IPS-20b (cell line): ENCODE measurements at regions not wholly inside any gene's neighbourhood (a gene's known extent, or its start where the extent isn't known, plus 50 kb on each side); places are given as distances from the start of the nearest gene placed in this dataset.
"Not testable (repeated sequence)": the region's sequence is repeated elsewhere in the genome, so short reads cannot be mapped to it uniquely, and the experiment has no call there.

Experiments used
- H3K27ac ChIP-seq: one replicate; pipeline ENCODE4 v1.5.1; 2013; ENCODE audit warnings: low read length
- H3K27me3 ChIP-seq: 2 replicates; pipeline ENCODE4 v1.6.1; 2013; ENCODE audit warnings: mild to moderate bottlenecking, low read length, inconsistent platforms; ENCODE audit not compliant: insufficient read depth
- H3K36me3 ChIP-seq: 2 replicates; pipeline ENCODE4 v1.6.1; 2013; ENCODE audit warnings: low read depth, mild to moderate bottlenecking, inconsistent platforms, low read length, moderate library complexity; ENCODE audit not compliant: insufficient read depth
- H3K4me1 ChIP-seq: 2 replicates; pipeline ENCODE4 v1.6.1; 2013; ENCODE audit warnings: mild to moderate bottlenecking, control low read depth, inconsistent platforms, low read length, moderate library complexity; ENCODE audit not compliant: insufficient read depth
- H3K4me3 ChIP-seq: 2 replicates; pipeline ENCODE4 v1.5.1; 2013; ENCODE audit warnings: mild to moderate bottlenecking, low read length, inconsistent platforms
- H3K9ac ChIP-seq: 2 replicates; pipeline ENCODE4 v1.6.1; 2013; ENCODE audit warnings: low read depth, mild to moderate bottlenecking, inconsistent platforms, low read length, moderate library complexity
- H3K9me3 ChIP-seq: 2 replicates; pipeline ENCODE4 v1.6.1; 2013; ENCODE audit warnings: mild to moderate bottlenecking, low read depth, low read length, inconsistent platforms; ENCODE audit not compliant: insufficient read depth

- Histone ChIP-seq H3K27me3 (no peaks in the 10 kb centered on the region), H3K9me3 (no peaks in the 10 kb centered on the region), H3K27ac (no peak overlapping the region), H3K4me1 (peaks cover 11% of the 10 kb centered on the region; the same call in 1 of the 2 replicates), H3K9ac (no peak overlapping the region), H3K4me3 (no peak overlapping the region), H3K36me3 (no peaks in the 10 kb centered on the region)
These were observed 164.7 kb upstream of the MEIS1 start for GRCh38 chr2:66270247-66270646.

GRCh38 chr2:66269166-66269565 lies 165.8 kb upstream of the MEIS1 start:
- Histone ChIP-seq H3K9me3 (no peaks in the 10 kb centered on the region), H3K9ac (no peak overlapping the region), H3K4me3 (no peak overlapping the region), H3K27me3 (no peaks in the 10 kb centered on the region), H3K36me3 (no peaks in the 10 kb centered on the region), H3K27ac (no peak overlapping the region), H3K4me1 (peaks cover 11% of the 10 kb centered on the region; the same call in 1 of the 2 replicates)

GRCh38 chr2:66268756-66269155 lies 166.2 kb upstream of the MEIS1 start:
- H3K9me3 ChIP-seq, result no peaks in the 10 kb centered on the region
- no peak overlapping the region for H3K4me3 ChIP-seq
- H3K4me1 ChIP-seq, result peaks cover 8% of the 10 kb centered on the region; the same call in 1 of the 2 replicates
- no peak overlapping the region for H3K27ac ChIP-seq
- H3K9ac ChIP-seq, result no peak overlapping the region
- no peaks in the 10 kb centered on the region for H3K36me3 ChIP-seq
- H3K27me3 ChIP-seq, result no peaks in the 10 kb centered on the region

- no peak overlapping the region for H3K9ac ChIP-seq
- H3K36me3 ChIP-seq, result no peaks in the 10 kb centered on the region
- no peaks in the 10 kb centered on the region for H3K27me3 ChIP-seq
- no peak overlapping the region for H3K4me3 ChIP-seq
- H3K9me3 ChIP-seq, result no peaks in the 10 kb centered on the region
- H3K4me1 ChIP-seq, result no peaks in the 10 kb centered on the region; the same call in 1 of the 2 replicates
- no peak overlapping the region for H3K27ac ChIP-seq
These were observed 170.6 kb upstream of the MEIS1 start for GRCh38 chr2:66264354-66264753.

- no peak overlapping the region for H3K27ac ChIP-seq
- peaks cover 2% of the 10 kb centered on the region; the same call in 1 of the 2 replicates for H3K4me1 ChIP-seq
- no peaks in the 10 kb centered on the region for H3K9me3 ChIP-seq
- H3K4me3 ChIP-seq, result no peak overlapping the region
- H3K9ac ChIP-seq, result no peak overlapping the region
- H3K36me3 ChIP-seq, result no peaks in the 10 kb centered on the region
- H3K27me3 ChIP-seq, result no peaks in the 10 kb centered on the region
These were observed 179.1 kb upstream of the MEIS1 start for GRCh38 chr2:66255867-66256266.

GRCh38 chr2:66255136-66255535 lies 179.8 kb upstream of the MEIS1 start:
- Histone ChIP-seq H3K9me3 (no peaks in the 10 kb centered on the region; the same call in 1 of the 2 replicates), H3K4me3 (no peak overlapping the region), H3K9ac (no peak overlapping the region), H3K27me3 (no peaks in the 10 kb centered on the region), H3K36me3 (no peaks in the 10 kb centered on the region), H3K4me1 (peaks cover 2% of the 10 kb centered on the region; the same call in 1 of the 2 replicates), H3K27ac (no peak overlapping the region)

- H3K36me3 ChIP-seq, result no peaks in the 10 kb centered on the region
- peaks cover 2% of the 10 kb centered on the region; the same call in 1 of the 2 replicates for H3K4me1 ChIP-seq
- H3K27me3 ChIP-seq, result no peaks in the 10 kb centered on the region
- H3K9ac ChIP-seq, result no peak overlapping the region
- no peaks in the 10 kb centered on the region; the same call in 1 of the 2 replicates for H3K9me3 ChIP-seq
- no peak overlapping the region for H3K4me3 ChIP-seq
- H3K27ac ChIP-seq, result no peak overlapping the region
These were observed 181.9 kb upstream of the MEIS1 start for GRCh38 chr2:66253066-66253465.

- Histone ChIP-seq H3K9ac (no peak overlapping the region), H3K36me3 (no peaks in the 10 kb centered on the region), H3K4me3 (no peak overlapping the region), H3K4me1 (peaks cover 2% of the 10 kb centered on the region; the same call in 1 of the 2 replicates), H3K9me3 (no peaks in the 10 kb centered on the region; the same call in 1 of the 2 replicates), H3K27me3 (no peaks in the 10 kb centered on the region), H3K27ac (no peak overlapping the region)
These were observed 182.8 kb upstream of the MEIS1 start for GRCh38 chr2:66252109-66252508.

GRCh38 chr2:66251573-66251972 lies 183.4 kb upstream of the MEIS1 start:
- Histone ChIP-seq H3K9me3 (no peaks in the 10 kb centered on the region; the same call in 1 of the 2 replicates), H3K27me3 (no peaks in the 10 kb centered on the region), H3K4me3 (no peak overlapping the region), H3K9ac (no peak overlapping the region), H3K27ac (no peak overlapping the region), H3K36me3 (no peaks in the 10 kb centered on the region), H3K4me1 (peaks cover 2% of the 10 kb centered on the region; the same call in 1 of the 2 replicates)

GRCh38 chr2:66249089-66249488 lies 185.8 kb upstream of the MEIS1 start:
- not testable (repeated sequence) for H3K4me1 ChIP-seq, H3K4me3 ChIP-seq, H3K9me3 ChIP-seq, H3K27ac ChIP-seq, H3K9ac ChIP-seq, H3K27me3 ChIP-seq, H3K36me3 ChIP-seq

- H3K27ac ChIP-seq, H3K36me3 ChIP-seq, H3K9ac ChIP-seq, H3K4me1 ChIP-seq, H3K4me3 ChIP-seq, H3K27me3 ChIP-seq, H3K9me3 ChIP-seq: not testable (repeated sequence)
These were observed 191.1 kb upstream of the MEIS1 start for GRCh38 chr2:66243809-66244208.

- not testable (repeated sequence) for H3K4me3 ChIP-seq, H3K9ac ChIP-seq, H3K27me3 ChIP-seq, H3K36me3 ChIP-seq, H3K27ac ChIP-seq, H3K4me1 ChIP-seq, H3K9me3 ChIP-seq
These were observed 192.0 kb upstream of the MEIS1 start for GRCh38 chr2:66242888-66243287.
